GM12878 (cell line): ENCODE measurements at regions not wholly inside any gene's neighbourhood (a gene's known extent, or its start where the extent isn't known, plus 50 kb on each side); places are given as distances from the start of the nearest gene placed in this dataset.

Experiments used
- ATAC-seq: fragments of 200-7000 bp; cut with Tn5 transposase; 3 replicates; pipeline ENCODE4 v1.9.1; 2020; ENCODE audit warnings: mild to moderate bottlenecking, moderate library complexity
- BruUV-seq: library from RNA; stranded (reverse); fragments of 400-500 nt; replicated peaks from 2 replicates; lab custom pipeline; 2021; lab: Mats Ljungman, UMichigan
- CTCF ChIA-PET: fragments of 300-600 bp; sonication (Branson Sonifier 250); formaldehyde crosslinking; extraction: SDS; loops from one replicate; lab custom pipeline; 2021; ENCODE audit warnings: inconsistent platforms; lab: Yijun Ruan, JAX
- POLR2A ChIA-PET: fragments of 350-600 bp; formaldehyde crosslinking; extraction: SDS; loops from one replicate; lab custom pipeline; 2021; ENCODE audit warnings: inconsistent platforms; lab: Charles Lee
- RAD21 ChIA-PET: fragments of 300-600 bp; sonication (Branson Sonifier 250); formaldehyde crosslinking; loops from one replicate; lab custom pipeline; 2023; ENCODE audit warnings: antibody characterized with exemption; ENCODE audit not compliant: unreplicated experiment; lab: Charles Lee
- SMC1A ChIA-PET: fragments of 300-600 bp; sonication (Branson Sonifier 250); formaldehyde crosslinking; loops from one replicate; lab custom pipeline; 2023; ENCODE audit not compliant: unreplicated experiment, uncharacterized antibody; lab: Charles Lee
- DNase-seq: peaks from one replicate; pipeline ENCODE4 v3.0.0-alpha.2; 2011; ENCODE audit warnings: low read depth, low spot score
- FAIRE-seq: peaks from 3 replicates; lab custom pipeline; 2011; peaks lifted over from hg19 to GRCh38; lab: Jason Lieb, UNC
- H2AFZ ChIP-seq: 2 replicates; pipeline ENCODE4 v1.6.0; 2011; ENCODE audit warnings: low read depth, low read length, control low read depth; ENCODE audit not compliant: control insufficient read depth
- H3K27ac ChIP-seq: 2 replicates; pipeline ENCODE4 v1.5.1; 2011; ENCODE audit warnings: control low read depth; ENCODE audit not compliant: control insufficient read depth, insufficient read depth
- H3K27me3 ChIP-seq, 2 experiments: replicated peaks in 1 of 2; 2 replicates each; pipeline versions ENCODE4 v1.6.0 to v1.6.1; 2011; ENCODE audit warnings: low read length in 1 of 2; ENCODE audit not compliant: control insufficient read depth in 2 of 2, insufficient read depth in 2 of 2
- H3K36me3 ChIP-seq, 2 experiments: 2 replicates each; pipeline ENCODE4 v1.5.1; 2011; ENCODE audit warnings: low read length in 1 of 2; ENCODE audit not compliant: control insufficient read depth in 2 of 2, insufficient read depth in 2 of 2
- H3K4me1 ChIP-seq: 2 replicates; pipeline ENCODE4 v1.6.1; 2011; ENCODE audit warnings: mild to moderate bottlenecking, low read length, moderate library complexity, mixed read lengths; ENCODE audit not compliant: control insufficient read depth, insufficient read depth
- H3K4me2 ChIP-seq: 2 replicates; pipeline ENCODE4 v1.6.0; 2011; ENCODE audit warnings: control low read depth; ENCODE audit not compliant: control insufficient read depth, insufficient read depth
- H3K4me3 ChIP-seq: fragments of 200-600 bp; sonication (generic); 2 replicates; pipeline ENCODE4 v1.5.1; 2016
- H3K79me2 ChIP-seq: 2 replicates; pipeline ENCODE4 v1.6.0; 2011; ENCODE audit warnings: low read length; ENCODE audit not compliant: control insufficient read depth, insufficient read depth
- H3K9ac ChIP-seq: 2 replicates; pipeline ENCODE4 v1.8.0; 2011; ENCODE audit warnings: low read length, control low read depth, mixed read lengths; ENCODE audit not compliant: control insufficient read depth, insufficient read depth
- H3K9me3 ChIP-seq: replicated peaks from 3 replicates; pipeline ENCODE4 v1.5.1; 2011; ENCODE audit warnings: mild to moderate bottlenecking, low read length; ENCODE audit not compliant: control insufficient read depth, insufficient read depth
- H4K20me1 ChIP-seq: 2 replicates; pipeline ENCODE4 v1.6.0; 2011; ENCODE audit not compliant: control insufficient read depth, insufficient read depth
- BHLHE40 ChIP-seq, 2 experiments: fragments of 450-650 bp in 1 of 2; IDR thresholded peaks; 2 replicates each; pipeline ENCODE4 v1.6.1; 2011 to 2017; ENCODE audit warnings: low read depth in 2 of 2, borderline replicate concordance in 1 of 2, improper control_type of control experiment in 1 of 2, low read length in 1 of 2, mild to moderate bottlenecking in 1 of 2
- CBX5 ChIP-seq: sonication (generic); IDR thresholded peaks from 2 replicates; pipeline ENCODE4 v1.6.1; 2016; ENCODE audit warnings: low read depth, moderate library complexity, mild to moderate bottlenecking, inconsistent platforms
- CREM ChIP-seq: IDR thresholded peaks from 2 replicates; pipeline ENCODE4 v1.6.1; 2014; ENCODE audit warnings: antibody characterized with exemption, low read depth
- DPF2 ChIP-seq: fragments of 450-650 bp; IDR thresholded peaks from 2 replicates; pipeline ENCODE4 v1.6.1; 2017; ENCODE audit warnings: mild to moderate bottlenecking
- ELK1 ChIP-seq: IDR thresholded peaks from 2 replicates; pipeline ENCODE4 v1.6.1; 2012; ENCODE audit warnings: low read depth, low read length, improper control_type of control experiment
- FOS ChIP-seq: IDR thresholded peaks from 3 replicates; pipeline ENCODE4 v1.6.1; 2011; ENCODE audit warnings: borderline replicate concordance; ENCODE audit not compliant: insufficient read length; ENCODE audit errors: extremely low read depth
- FOXM1 ChIP-seq: IDR thresholded peaks from 2 replicates; pipeline ENCODE4 v1.6.1; 2012; ENCODE audit warnings: low read depth, mild to moderate bottlenecking, inconsistent platforms, low read length, moderate library complexity
- HSF1 ChIP-seq: fragments of 150-350 bp; IDR thresholded peaks from 2 replicates; pipeline ENCODE4 v1.6.1; 2014; ENCODE audit warnings: mild to moderate bottlenecking, low read depth, low read length
- PAX8 ChIP-seq: fragments of 450-650 bp; IDR thresholded peaks from 2 replicates; pipeline ENCODE4 v1.6.1; 2017; ENCODE audit warnings: mild to moderate bottlenecking, moderate library complexity
- RAD21 ChIP-seq: IDR thresholded peaks from 2 replicates; pipeline ENCODE4 v1.6.1; 2011; ENCODE audit warnings: mild to moderate bottlenecking, low read depth, low read length, moderate library complexity; ENCODE audit not compliant: insufficient read depth
- RCOR1 ChIP-seq: conservative IDR thresholded peaks from 2 replicates; pipeline ENCODE4 v1.6.1; 2012; ENCODE audit warnings: low read depth, low read length, improper control_type of control experiment
- ZBTB33 ChIP-seq: fragments of 450-650 bp; IDR thresholded peaks from 2 replicates; pipeline ENCODE4 v1.6.1; 2017; ENCODE audit warnings: mild to moderate bottlenecking
- WGBS: methylation state at CpG from one replicate; pipeline ENCODE4 v1.1.6; 2016; ENCODE audit warnings: low lambda C conversion rate; ENCODE audit not compliant: insufficient replicate concordance, insufficient coverage; ENCODE audit errors: missing lambda C conversion rate; 5-methylcytosine and 5-hydroxymethylcytosine counted together
- in situ Hi-C: fragments of 300-500 bp; cut with MboI; formaldehyde crosslinking; loops from 9 replicates; pipeline ENCODE4 v1.14.3; 2018; ENCODE audit warnings: mixed read lengths
- intact Hi-C: fragments of 100-400 bp; cut with micrococcal nuclease; formaldehyde crosslinking; loops from one replicate; pipeline ENCODE4 v1.14.2; 2022; ENCODE audit not compliant: unreplicated experiment

- TF ChIP-seq ELK1 (no peak), BHLHE40 (IDR thresholded peaks at IDR 0.05; ENCODE audit: borderline replicate concordance in 1 of 2, low read depth in 2 of 2, low read length in 1 of 2) (no peak)
Measured at GRCh38 chr5:112649882-112650281, 87.8 kb upstream of the APC start (continued).

- Histone ChIP-seq H4K20me1 (no peaks in the 10 kb centered on the region), H3K27ac (no peak overlapping the region), H3K36me3 (no peaks in the 10 kb centered on the region), H3K9ac (no peak overlapping the region), H3K79me2 (no peaks in the 10 kb centered on the region), H2AFZ (no peak overlapping the region), H3K4me1 (no peaks in the 10 kb centered on the region), H3K4me2 (no peak overlapping the region), H3K4me3 (no peak overlapping the region), H3K9me3 (no peaks in the 10 kb centered on the region), H3K27me3 (peaks cover 0 to 1% of the 10 kb centered on the region in 2 experiments; a peak in 1 of 4 replicates)
- intact Hi-C loops (no loop called here), in situ Hi-C loops (no loop called here)
- WGBS = 55% methylated on average over 5 of the region's 5 CpGs
- ChIA-PET CTCF (interaction anchor here (0.7 to 1.0 kb wide), 2 partner anchors 92 to 103 kb away, joined by 3 read pairs; no protein-coding TSS in a partner anchor), SMC1A (interaction anchor here (1.5 to 1.8 kb wide), 2 partner anchors 45 to 104 kb away, joined by 4 read pairs; no protein-coding TSS in a partner anchor), RAD21 (no interaction called here), POLR2A (no interaction called here)
- no TSS peak for BruUV-seq
- TF ChIP-seq FOXM1 (no peak), RAD21 (no peak), CREM (no peak), HSF1 (no peak), ZBTB33 (no peak), RCOR1 (no peak), CBX5 (no peak), FOS (no peak), DPF2 (no peak), PAX8 (no peak)
- DNase-seq (no peak), ATAC-seq (no peak), FAIRE-seq (no peak)
Measured at GRCh38 chr5:112653638-112654205, 84.0 kb upstream of the APC start.
